ENCODE measurements at regions not wholly inside any gene's neighbourhood (a gene's known extent, or its start where the extent isn't known, plus 50 kb on each side); places are given as distances from the start of the nearest gene placed in this dataset.

- H3F3A ChIP-seq (ENCODE audit: insufficient read depth), result no peaks in the 10 kb centered on the region
- no peaks in the 10 kb centered on the region for H4K20me1 ChIP-seq (ENCODE audit: low read depth, low read length)
- H3K9ac ChIP-seq (ENCODE audit: low read length), result no peak overlapping the region
- no peaks in the 10 kb centered on the region for H3K9me2 ChIP-seq (replicated peaks; ENCODE audit: insufficient read depth, low read length)
- TF ChIP-seq EZH2phosphoT487 (conservative IDR thresholded peaks at IDR 0.05; ENCODE audit: low read length) (no peak), CTCF (IDR thresholded peaks at IDR 0.05; ENCODE audit: insufficient read depth, low read length, poor library complexity, severe bottlenecking) (no peak)
- no peaks in the 10 kb centered on the region for H3K79me2 ChIP-seq (ENCODE audit: insufficient read depth, low read length)
- no peak overlapping the region for H3K27ac ChIP-seq (ENCODE audit: low read depth, low read length)
- no peak overlapping the region for H3K4me2 ChIP-seq (ENCODE audit: low read depth, low read length, poor library complexity, severe bottlenecking)
- H3K4me3 ChIP-seq (ENCODE audit: insufficient read depth, low read length, poor library complexity, severe bottlenecking), result no peak overlapping the region
- H3K36me3 ChIP-seq (ENCODE audit: low read length), result no peaks in the 10 kb centered on the region
- H2AFZ ChIP-seq (ENCODE audit: low read depth, low read length, severe bottlenecking), result no peak overlapping the region
- H3K27me3 ChIP-seq (ENCODE audit: low read length), result no peaks in the 10 kb centered on the region
- no peaks in the 10 kb centered on the region for H3K9me3 ChIP-seq (ENCODE audit: insufficient read depth, low read length)
These were observed 137.9 kb downstream of the DLL1 start for GRCh38 chr6:170152989-170153388.

- no peak overlapping the region for H3K4me2 ChIP-seq (ENCODE audit: low read depth, low read length, poor library complexity, severe bottlenecking)
- H3K9ac ChIP-seq (ENCODE audit: low read length), result no peak overlapping the region
- no peaks in the 10 kb centered on the region for H3K9me2 ChIP-seq (replicated peaks; ENCODE audit: insufficient read depth, low read length)
- H4K20me1 ChIP-seq (ENCODE audit: low read depth, low read length), result no peaks in the 10 kb centered on the region
- H2AFZ ChIP-seq (ENCODE audit: low read depth, low read length, severe bottlenecking), result no peak overlapping the region
- TF ChIP-seq CTCF (IDR thresholded peaks at IDR 0.05; ENCODE audit: insufficient read depth, low read length, poor library complexity, severe bottlenecking) (no peak), EZH2phosphoT487 (conservative IDR thresholded peaks at IDR 0.05; ENCODE audit: low read length) (no peak)
- H3K79me2 ChIP-seq (ENCODE audit: insufficient read depth, low read length), result no peaks in the 10 kb centered on the region
- H3F3A ChIP-seq (ENCODE audit: insufficient read depth), result no peaks in the 10 kb centered on the region
- H3K27me3 ChIP-seq (ENCODE audit: low read length), result no peaks in the 10 kb centered on the region
- no peak overlapping the region for H3K4me3 ChIP-seq (ENCODE audit: insufficient read depth, low read length, poor library complexity, severe bottlenecking)
- no peaks in the 10 kb centered on the region for H3K36me3 ChIP-seq (ENCODE audit: low read length)
- H3K27ac ChIP-seq (ENCODE audit: low read depth, low read length), result no peak overlapping the region
- no peaks in the 10 kb centered on the region for H3K9me3 ChIP-seq (ENCODE audit: insufficient read depth, low read length)
These were observed 138.6 kb downstream of the DLL1 start for GRCh38 chr6:170152124-170152926.

- H3K36me3 ChIP-seq (ENCODE audit: low read length), result no peaks in the 10 kb centered on the region
- H3K27ac ChIP-seq (ENCODE audit: low read depth, low read length), result no peak overlapping the region
- H3K9ac ChIP-seq (ENCODE audit: low read length), result no peak overlapping the region
- H3K27me3 ChIP-seq (ENCODE audit: low read length), result no peaks in the 10 kb centered on the region
- no peaks in the 10 kb centered on the region for H3K9me2 ChIP-seq (replicated peaks; ENCODE audit: insufficient read depth, low read length)
- H3F3A ChIP-seq (ENCODE audit: insufficient read depth), result no peaks in the 10 kb centered on the region
- TF ChIP-seq EZH2phosphoT487 (conservative IDR thresholded peaks at IDR 0.05; ENCODE audit: low read length), result no peak
- TF ChIP-seq CTCF (IDR thresholded peaks at IDR 0.05; ENCODE audit: insufficient read depth, low read length, poor library complexity, severe bottlenecking), result no peak
- H3K79me2 ChIP-seq (ENCODE audit: insufficient read depth, low read length), result no peaks in the 10 kb centered on the region
- H3K9me3 ChIP-seq (ENCODE audit: insufficient read depth, low read length), result no peaks in the 10 kb centered on the region
- no peak overlapping the region for H2AFZ ChIP-seq (ENCODE audit: low read depth, low read length, severe bottlenecking)
- no peak overlapping the region for H3K4me2 ChIP-seq (ENCODE audit: low read depth, low read length, poor library complexity, severe bottlenecking)
- no peak overlapping the region for H3K4me3 ChIP-seq (ENCODE audit: insufficient read depth, low read length, poor library complexity, severe bottlenecking)
- H4K20me1 ChIP-seq (ENCODE audit: low read depth, low read length), result no peaks in the 10 kb centered on the region
These were observed 139.1 kb downstream of the DLL1 start for GRCh38 chr6:170151804-170152123.

Data from SU-DHL-6 (cell line).